GM12874 (cell line): ENCODE measurements at regions not wholly inside any gene's neighbourhood (a gene's known extent, or its start where the extent isn't known, plus 50 kb on each side); places are given as distances from the start of the nearest gene placed in this dataset.

Source experiments
- TF ChIP-seq, protein P1 (sequence below): IDR thresholded peaks from 2 replicates; pipeline ENCODE4 v1.5.1; 2011; ENCODE audit warnings: low read depth, mild to moderate bottlenecking, control low read depth, low read length, moderate library complexity; ENCODE audit not compliant: insufficient read depth

DNA sequence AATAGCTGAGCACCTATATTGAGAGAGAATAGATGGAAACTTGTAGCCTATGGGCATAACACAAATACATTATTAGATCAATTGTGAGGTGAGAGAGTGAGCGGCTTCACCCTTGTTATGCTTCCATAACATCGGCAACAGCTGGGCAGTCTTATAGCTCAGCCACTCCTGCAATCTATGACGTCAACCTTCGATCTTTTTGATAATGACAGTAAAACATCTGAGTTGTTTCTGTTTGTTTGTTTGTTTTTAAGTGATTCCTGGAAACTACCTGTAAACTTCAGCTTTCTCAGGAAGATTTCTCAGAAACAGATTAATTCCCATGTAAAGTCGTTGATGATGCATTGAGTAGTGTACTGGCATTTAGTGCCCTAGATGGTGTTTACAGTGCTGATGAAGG lies 90.0 kb downstream of the DSEL start:
- TF ChIP-seq, protein P1, sequence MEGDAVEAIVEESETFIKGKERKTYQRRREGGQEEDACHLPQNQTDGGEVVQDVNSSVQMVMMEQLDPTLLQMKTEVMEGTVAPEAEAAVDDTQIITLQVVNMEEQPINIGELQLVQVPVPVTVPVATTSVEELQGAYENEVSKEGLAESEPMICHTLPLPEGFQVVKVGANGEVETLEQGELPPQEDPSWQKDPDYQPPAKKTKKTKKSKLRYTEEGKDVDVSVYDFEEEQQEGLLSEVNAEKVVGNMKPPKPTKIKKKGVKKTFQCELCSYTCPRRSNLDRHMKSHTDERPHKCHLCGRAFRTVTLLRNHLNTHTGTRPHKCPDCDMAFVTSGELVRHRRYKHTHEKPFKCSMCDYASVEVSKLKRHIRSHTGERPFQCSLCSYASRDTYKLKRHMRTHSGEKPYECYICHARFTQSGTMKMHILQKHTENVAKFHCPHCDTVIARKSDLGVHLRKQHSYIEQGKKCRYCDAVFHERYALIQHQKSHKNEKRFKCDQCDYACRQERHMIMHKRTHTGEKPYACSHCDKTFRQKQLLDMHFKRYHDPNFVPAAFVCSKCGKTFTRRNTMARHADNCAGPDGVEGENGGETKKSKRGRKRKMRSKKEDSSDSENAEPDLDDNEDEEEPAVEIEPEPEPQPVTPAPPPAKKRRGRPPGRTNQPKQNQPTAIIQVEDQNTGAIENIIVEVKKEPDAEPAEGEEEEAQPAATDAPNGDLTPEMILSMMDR: no peak

DNA sequence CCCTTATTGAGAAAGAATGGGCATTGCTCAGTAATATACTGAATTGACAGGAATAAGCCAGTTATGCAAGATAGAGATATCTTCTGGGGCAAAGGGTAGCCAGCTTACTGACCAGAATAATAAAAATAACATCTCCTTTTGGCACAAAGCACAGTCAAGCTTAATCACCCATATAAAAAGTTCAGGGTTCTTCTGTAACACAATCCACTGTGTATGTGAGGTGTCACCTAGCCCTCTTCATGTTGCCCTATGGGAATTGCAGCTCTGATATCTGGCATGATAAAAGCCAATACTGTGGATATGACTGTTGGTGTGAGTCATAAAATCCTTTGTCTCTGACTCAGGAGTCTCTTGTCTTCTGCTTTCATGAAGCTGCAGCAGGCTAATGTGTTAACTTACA lies 90.8 kb downstream of the DSEL start:
- TF ChIP-seq, protein P1: no peak

DNA sequence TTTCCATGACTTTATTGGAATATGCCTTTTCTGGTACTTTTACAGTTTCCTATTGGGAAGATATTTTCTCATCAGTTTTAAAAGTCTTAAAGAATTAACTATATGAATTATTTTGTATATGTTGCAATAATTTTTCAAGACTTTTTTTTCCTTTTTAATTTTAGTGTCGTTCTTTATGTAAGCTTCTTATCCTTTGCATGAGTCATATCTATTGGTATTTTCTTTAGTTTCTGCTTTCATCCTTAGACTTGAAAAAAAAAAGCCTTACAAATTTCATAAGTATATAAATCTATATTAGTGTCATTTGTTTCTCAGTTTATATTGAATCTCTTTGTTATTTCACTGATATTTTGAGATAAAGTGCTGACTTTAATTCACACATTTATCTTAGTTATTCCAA lies 94.9 kb downstream of the DSEL start:
- TF ChIP-seq, protein P1: no peak

DNA sequence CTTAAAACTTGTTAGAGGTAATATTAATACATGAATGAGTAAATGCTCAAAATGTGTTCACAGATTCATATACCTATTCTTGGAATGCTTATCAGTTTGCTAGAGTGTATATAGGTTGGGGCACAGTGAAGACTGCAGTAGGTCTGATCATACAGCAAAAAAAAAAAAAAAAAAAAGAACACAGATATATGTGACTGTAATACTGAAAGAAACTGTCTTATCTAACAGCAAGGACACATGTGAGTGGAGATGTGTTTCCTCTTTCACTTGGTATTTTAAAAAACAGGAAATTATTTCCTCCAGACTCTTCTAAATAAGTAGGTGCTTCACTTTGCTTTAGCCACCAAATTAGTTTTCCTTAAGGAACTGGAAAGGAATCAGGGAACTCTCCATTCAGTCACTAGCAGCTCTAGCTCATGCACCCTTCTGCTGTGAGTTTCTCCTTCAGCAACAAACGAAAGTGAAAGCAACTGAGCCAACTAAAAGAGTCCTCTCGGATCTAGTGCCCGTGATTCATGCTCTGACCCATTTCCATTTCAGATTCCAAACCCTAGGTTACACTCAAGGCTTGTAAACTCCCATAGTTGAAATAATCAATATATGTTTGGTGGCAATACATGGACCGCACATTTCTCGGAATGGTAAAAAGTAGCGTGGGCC lies 98.5 kb downstream of the DSEL start:
- TF ChIP-seq, protein P1: no peak

DNA sequence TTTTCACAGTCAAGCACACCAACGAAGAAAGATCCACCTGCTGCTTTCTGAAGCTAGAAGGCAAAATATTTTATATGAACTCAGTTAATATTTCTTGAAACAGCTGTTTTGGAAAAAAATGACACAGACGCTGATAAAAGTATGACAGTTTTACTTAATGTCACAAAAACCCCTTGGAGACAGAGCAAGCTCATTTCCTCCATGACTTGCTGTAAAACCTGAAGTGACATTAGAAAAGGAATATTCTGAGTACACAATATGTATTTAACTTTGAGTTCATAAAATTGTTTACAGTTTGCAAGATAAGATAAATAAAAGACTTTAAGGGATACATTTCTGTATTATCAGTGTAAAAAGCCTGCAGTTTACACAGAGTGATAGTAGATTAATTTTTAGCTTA lies 105.4 kb downstream of the DSEL start:
- TF ChIP-seq, protein P1: no peak

DNA sequence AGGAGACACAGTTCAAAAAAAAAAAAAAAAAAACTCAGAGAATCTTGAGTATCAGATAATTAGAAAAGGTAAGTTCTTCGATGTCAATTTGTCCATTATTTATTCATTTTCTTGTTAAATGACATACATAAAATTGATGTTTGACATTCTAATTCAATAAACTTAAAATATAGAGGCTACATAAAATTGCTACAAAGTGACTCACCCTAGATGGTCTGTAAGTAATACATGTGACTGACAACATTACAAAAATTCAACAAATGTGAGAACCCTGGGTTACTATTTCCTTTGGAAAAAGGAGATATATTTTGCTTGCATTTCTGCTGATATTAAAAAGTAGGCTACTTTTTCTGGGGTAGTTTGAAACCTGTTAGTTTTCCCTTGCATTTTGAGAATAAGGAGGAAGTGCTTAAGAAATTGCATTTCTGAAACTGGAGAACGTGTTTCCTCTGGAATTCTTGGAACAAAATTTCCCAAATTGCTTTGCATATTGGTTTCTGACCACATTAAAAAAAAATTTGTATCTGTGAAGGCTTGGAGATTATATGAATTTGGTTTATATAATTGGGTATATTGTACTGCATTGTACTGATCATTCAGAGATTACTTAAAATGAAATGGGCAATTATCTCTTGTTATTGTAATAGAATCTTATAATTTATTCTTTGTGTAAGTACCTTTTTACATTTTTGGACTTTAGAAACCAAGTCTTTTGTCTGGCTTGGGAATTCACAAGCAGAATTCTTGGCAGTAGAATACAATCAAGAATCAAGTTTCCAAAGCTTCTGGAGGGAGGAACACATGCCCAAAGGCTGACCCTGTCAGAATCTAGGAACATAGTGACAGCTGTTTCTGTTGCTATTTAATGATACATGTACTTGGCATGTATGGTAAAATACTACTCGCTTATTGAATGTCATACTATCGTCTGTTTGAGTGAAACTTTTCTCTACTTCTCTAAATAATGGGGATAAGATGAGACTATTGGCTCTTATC lies 106.1 kb downstream of the DSEL start:
- TF ChIP-seq, protein P1: no peak

DNA sequence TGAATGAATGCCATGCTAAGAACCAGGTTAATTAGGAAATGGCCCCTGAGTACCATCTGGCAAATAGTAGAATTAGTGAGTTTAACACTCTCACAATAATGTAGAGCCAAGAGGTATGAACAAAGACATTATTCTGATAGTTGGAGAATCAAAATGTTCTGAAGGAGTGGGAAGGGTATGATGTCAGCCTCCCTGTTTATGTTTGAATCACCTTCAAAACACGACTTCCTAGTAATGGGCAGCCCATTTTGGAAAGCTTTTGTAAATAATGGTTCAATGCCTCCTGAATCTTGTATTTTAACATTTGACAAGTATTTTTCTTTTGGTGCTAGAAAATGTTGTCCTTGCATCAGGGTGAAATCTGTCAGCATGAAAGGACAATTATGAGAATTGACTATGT lies 108.3 kb downstream of the DSEL start:
- TF ChIP-seq, protein P1: no peak
